ENCODE measurements at regions not wholly inside any gene's neighbourhood (a gene's known extent, or its start where the extent isn't known, plus 50 kb on each side); places are given as distances from the start of the nearest gene placed in this dataset.

- H3K27me3 ChIP-seq (ENCODE audit: insufficient read depth, low read length) = no peaks in the 10 kb centered on the region
- no peak overlapping the region for H2BK15ac ChIP-seq (ENCODE audit: low read depth, low read length)
- no peak overlapping the region for H2AFZ ChIP-seq (ENCODE audit: low read length)
- Mint-ChIP-seq H3K36me3 (ENCODE audit: insufficient read depth in 1 of 3, low read depth in 3 of 3) (peaks cover 9 to 15% (median 11%) of the 10 kb centered on the region in 3 experiments), H3K4me1 (0 out of 4 replicates have a peak, but pooled peaks cover 0 to 2% of the 10 kb centered on the region in 2 experiments), H3K4me3 (no peak overlapping the region), H3K27me3 (ENCODE audit: low read depth) (no peaks in the 10 kb centered on the region; the same call in 1 of the 2 replicates), H3K9me3 (peaks cover 13 to 17% of the 10 kb centered on the region in 2 experiments), H3K27ac (no peak overlapping the region)
- no peak overlapping the region for H3K27ac ChIP-seq (ENCODE audit: insufficient read length, low read depth, low read length)
- H3K79me1 ChIP-seq (ENCODE audit: insufficient read depth, low read depth, low read length, poor library complexity, severe bottlenecking) = no peaks in the 10 kb centered on the region
- no peaks in the 10 kb centered on the region for H3K4me1 ChIP-seq (ENCODE audit: insufficient read depth, low read length)
- no peak overlapping the region for H3T11ph ChIP-seq (ENCODE audit: low read length)
- no peak overlapping the region for H3K4me2 ChIP-seq (ENCODE audit: insufficient read depth, insufficient read length, low read length)
- H3K14ac ChIP-seq (ENCODE audit: insufficient read depth, low read length) = peak overlapping the region; percentile 88; the same call in 1 of the 2 replicates
- no peak overlapping the region for H3K9ac ChIP-seq (ENCODE audit: extremely low read depth, insufficient read length, low read length)
- H2BK12ac ChIP-seq (ENCODE audit: insufficient read length, low read depth, low read length) = no peak overlapping the region
- no peak overlapping the region for H3K56ac ChIP-seq (ENCODE audit: insufficient read length, low read depth, low read length)
- no peaks in the 10 kb centered on the region for H3K9me3 ChIP-seq (ENCODE audit: control insufficient read depth, low read depth, low read length)
- H3K4ac ChIP-seq (ENCODE audit: low read depth, low read length) = no peak overlapping the region
- no peaks in the 10 kb centered on the region for H3K23me2 ChIP-seq (ENCODE audit: insufficient read length, low read depth, low read length, poor library complexity, severe bottlenecking)
- peak; percentile 84 for TF ChIP-seq CTCF (conservative IDR thresholded peaks at IDR 0.05)
- peak overlapping the region; percentile 15 for H4K5ac ChIP-seq (ENCODE audit: insufficient read length, low read depth, low read length)
- H3K79me2 ChIP-seq (ENCODE audit: insufficient read depth, low read length) = no peaks in the 10 kb centered on the region
- DNase-seq = peak; percentile 72
- H3K18ac ChIP-seq (ENCODE audit: insufficient read length, low read depth, low read length) = peak overlapping the region; percentile 61
- WGBS (ENCODE audit: extremely low coverage, insufficient read length, low lambda C conversion rate) = no CpG with 5 or more reads among the region's 9 CpGs
- no peak overlapping the region for H2AK5ac ChIP-seq (ENCODE audit: insufficient read length, low read length)
- H2BK5ac ChIP-seq (ENCODE audit: insufficient read length, low read length) = no peak overlapping the region
- H4K91ac ChIP-seq (ENCODE audit: insufficient read length, low read depth, low read length) = no peak overlapping the region
- H4K8ac ChIP-seq (replicated peaks; ENCODE audit: insufficient read length, low read depth, low read length) = no peak overlapping the region
- H2BK20ac ChIP-seq (ENCODE audit: low read depth, low read length, poor library complexity, severe bottlenecking) = no peak overlapping the region
- no peak overlapping the region for H2BK120ac ChIP-seq (ENCODE audit: low read depth, low read length, poor library complexity, severe bottlenecking)
- no peaks in the 10 kb centered on the region for H4K20me1 ChIP-seq (ENCODE audit: control insufficient read depth, insufficient read depth, insufficient read length)
- H3K23ac ChIP-seq (ENCODE audit: insufficient read length, low read depth, low read length) = no peak overlapping the region
Observed at GRCh38 chr1:233440951-233441401, 113.5 kb downstream of the MAP3K21 start.

Measured in H9 (cell line).